ENCODE measurements at regions not wholly inside any gene's neighbourhood (a gene's known extent, or its start where the extent isn't known, plus 50 kb on each side); places are given as distances from the start of the nearest gene placed in this dataset.

- POLR2A ChIA-PET = no interaction called here
- ATAC-seq = no peak
These were observed 259.7 kb upstream of the CHD6 start for GRCh38 chr20:41877911-41878310.

More at GRCh38 chr20:41877911-41878310, 259.7 kb upstream of the CHD6 start:
- no peak overlapping the region for H3K9ac ChIP-seq (ENCODE audit: insufficient read depth, low read depth, low read length)
- CTCF ChIA-PET (ENCODE audit: low intra/inter-chr PET ratio, low total read pairs) = no interaction called here
- no peak overlapping the region for H3K27ac ChIP-seq (ENCODE audit: extremely low read length, insufficient read depth, low read length)
- H3K4me2 ChIP-seq (ENCODE audit: low read depth, low read length) = no peak overlapping the region
- no peaks in the 10 kb centered on the region for H3K79me2 ChIP-seq (ENCODE audit: insufficient read depth, low read length)
- no peaks in the 10 kb centered on the region for H3K9me3 ChIP-seq (ENCODE audit: low read length)
- H2AFZ ChIP-seq (ENCODE audit: low read length) = no peak overlapping the region
- intact Hi-C loops (cut with micrococcal nuclease; ENCODE audit: unreplicated experiment) (no loop called here), in situ Hi-C loops (cut with HindIII; ENCODE audit: extremely low pct_ligation_motif_present, low pct_unique_long_range_greater_than_20kb) (no loop called here)
- H4K20me1 ChIP-seq (ENCODE audit: insufficient read depth, low read length) = no peaks in the 10 kb centered on the region
- FAIRE-seq (no peak), DNase-seq (ENCODE audit: low spot score) (no peak)
- no peaks in the 10 kb centered on the region for H3K27me3 ChIP-seq (ENCODE audit: control insufficient read depth in 1 of 2, insufficient read depth in 2 of 2, low read length in 2 of 2)
- TF ChIP-seq BCLAF1 (IDR thresholded peaks at IDR 0.05) (no peak), IKZF5 (CRISPR knock-in tag; IDR thresholded peaks at IDR 0.05) (no peak), ATRX (CRISPR knock-in tag; IDR thresholded peaks at IDR 0.05; ENCODE audit: borderline replicate concordance) (no peak), HES4 (CRISPR knock-in tag; IDR thresholded peaks at IDR 0.05; ENCODE audit: borderline replicate concordance) (no peak)
- no peaks in the 10 kb centered on the region for H3K4me1 ChIP-seq (ENCODE audit: insufficient read depth, low read length)
- no peak overlapping the region for H3K4me3 ChIP-seq (replicated peaks in 1 of 3; ENCODE audit: insufficient read depth in 1 of 3, low read depth in 2 of 3, low read length in 3 of 3)
- no peaks in the 10 kb centered on the region for H3K36me3 ChIP-seq (replicated peaks in 1 of 2; ENCODE audit: control insufficient read depth in 1 of 2, insufficient read depth in 2 of 2, low read length in 2 of 2)
- no TSS peak for BruUV-seq (replicated peaks)
- 19% methylated on average over 4 of the region's 4 CpGs for WGBS (ENCODE audit: low lambda C conversion rate)
